Astrocyte (in vitro differentiated cells and primary cell): ENCODE measurements at regions not wholly inside any gene's neighbourhood (a gene's known extent, or its start where the extent isn't known, plus 50 kb on each side); places are given as distances from the start of the nearest gene placed in this dataset.

ENCODE experiments used
- CTCF ChIP-seq: IDR thresholded peaks from 2 replicates; pipeline ENCODE4 v1.5.1; 2011; ENCODE audit warnings: low read depth, mild to moderate bottlenecking, inconsistent platforms, low read length, moderate library complexity; ENCODE audit not compliant: insufficient read depth
- EZH2 ChIP-seq: IDR thresholded peaks from 2 replicates; pipeline ENCODE4 v1.6.1; 2012; ENCODE audit warnings: mild to moderate bottlenecking, low read length, inconsistent platforms; ENCODE audit not compliant: insufficient read depth

- TF ChIP-seq EZH2 (no peak), CTCF (no peak)
Observed at GRCh38 chr1:119250299-119250698, 109.8 kb upstream of the WARS2 start.
